ENCODE measurements at regions not wholly inside any gene's neighbourhood (a gene's known extent, or its start where the extent isn't known, plus 50 kb on each side); places are given as distances from the start of the nearest gene placed in this dataset.

DNA sequence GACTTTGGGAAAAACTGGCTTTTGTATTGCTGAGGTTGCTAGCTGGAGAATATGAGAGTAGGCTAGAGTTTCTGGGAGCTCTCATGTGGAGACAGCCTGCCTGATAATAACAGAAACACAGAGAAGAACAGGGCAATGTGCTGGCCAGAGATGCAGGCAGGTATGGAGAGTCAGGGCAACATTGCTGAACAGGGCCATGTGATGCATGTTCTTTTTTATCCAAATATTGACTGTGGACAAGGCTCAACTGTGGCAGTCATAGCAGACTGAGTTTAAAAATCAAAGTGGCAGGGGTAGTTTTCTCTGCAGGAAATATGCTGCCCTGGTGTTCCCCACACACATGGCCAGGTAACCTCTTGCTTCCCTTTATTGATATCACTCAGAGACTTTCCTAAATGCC lies 381.1 kb downstream of the RASEF start:
- peak; percentile 48 for DNase-seq (ENCODE audit: low read depth)
- TF ChIP-seq, protein P1, sequence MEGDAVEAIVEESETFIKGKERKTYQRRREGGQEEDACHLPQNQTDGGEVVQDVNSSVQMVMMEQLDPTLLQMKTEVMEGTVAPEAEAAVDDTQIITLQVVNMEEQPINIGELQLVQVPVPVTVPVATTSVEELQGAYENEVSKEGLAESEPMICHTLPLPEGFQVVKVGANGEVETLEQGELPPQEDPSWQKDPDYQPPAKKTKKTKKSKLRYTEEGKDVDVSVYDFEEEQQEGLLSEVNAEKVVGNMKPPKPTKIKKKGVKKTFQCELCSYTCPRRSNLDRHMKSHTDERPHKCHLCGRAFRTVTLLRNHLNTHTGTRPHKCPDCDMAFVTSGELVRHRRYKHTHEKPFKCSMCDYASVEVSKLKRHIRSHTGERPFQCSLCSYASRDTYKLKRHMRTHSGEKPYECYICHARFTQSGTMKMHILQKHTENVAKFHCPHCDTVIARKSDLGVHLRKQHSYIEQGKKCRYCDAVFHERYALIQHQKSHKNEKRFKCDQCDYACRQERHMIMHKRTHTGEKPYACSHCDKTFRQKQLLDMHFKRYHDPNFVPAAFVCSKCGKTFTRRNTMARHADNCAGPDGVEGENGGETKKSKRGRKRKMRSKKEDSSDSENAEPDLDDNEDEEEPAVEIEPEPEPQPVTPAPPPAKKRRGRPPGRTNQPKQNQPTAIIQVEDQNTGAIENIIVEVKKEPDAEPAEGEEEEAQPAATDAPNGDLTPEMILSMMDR (IDR thresholded peaks at IDR 0.05; ENCODE audit: control insufficient read depth, extremely low read depth, insufficient read depth) = no peak
- H3K4me3 ChIP-seq (ENCODE audit: low read depth, low read length) = no peak overlapping the region

DNA sequence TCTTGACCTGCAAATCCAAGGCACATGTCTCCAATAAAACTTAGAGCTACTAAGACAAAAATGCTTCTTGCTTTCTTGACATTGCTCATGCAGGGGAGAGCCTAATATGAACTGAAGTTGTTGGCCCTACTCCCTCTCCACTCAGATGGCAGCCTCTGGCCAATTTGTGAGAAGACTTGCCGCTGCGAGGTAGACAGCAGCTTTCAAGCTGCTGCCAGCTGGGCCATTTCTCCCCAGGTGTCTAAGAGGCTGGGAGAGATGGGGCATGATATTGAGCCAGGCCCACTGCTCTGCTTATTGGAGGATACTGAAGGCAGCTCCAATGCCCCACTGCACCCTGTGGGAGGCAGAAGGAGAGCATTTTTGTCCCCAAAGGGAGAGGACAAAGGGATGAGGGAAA lies 380.5 kb downstream of the RASEF start:
- no peak overlapping the region for H3K4me3 ChIP-seq (ENCODE audit: low read depth, low read length)
- DNase-seq (ENCODE audit: low read depth) = no peak
- TF ChIP-seq, protein P1 (IDR thresholded peaks at IDR 0.05; ENCODE audit: control insufficient read depth, extremely low read depth, insufficient read depth) = no peak

DNA sequence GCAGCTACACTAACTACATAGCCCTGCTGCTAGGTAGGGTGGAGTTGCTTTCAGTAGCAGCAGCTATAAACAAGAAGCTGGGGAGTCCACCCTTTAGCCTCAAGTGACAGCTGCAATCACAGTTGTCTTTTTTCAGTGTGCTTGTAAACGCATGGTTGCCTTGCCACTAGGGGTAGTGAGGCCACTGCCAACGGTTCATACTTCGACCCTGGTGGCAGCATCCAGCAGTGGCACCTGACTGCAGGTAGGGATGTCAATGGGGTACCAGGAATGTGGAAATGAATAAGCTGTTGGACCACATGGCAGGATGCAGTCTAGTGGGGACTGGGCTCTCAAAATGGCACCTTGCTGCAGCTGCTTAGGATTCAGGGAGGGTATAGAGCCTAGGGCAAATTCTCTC lies 367.2 kb downstream of the RASEF start:
- H3K4me3 ChIP-seq (ENCODE audit: low read depth, low read length) = no peak overlapping the region
- no peak for DNase-seq (ENCODE audit: low read depth)
- TF ChIP-seq, protein P1 (IDR thresholded peaks at IDR 0.05; ENCODE audit: control insufficient read depth, extremely low read depth, insufficient read depth) = no peak

DNA sequence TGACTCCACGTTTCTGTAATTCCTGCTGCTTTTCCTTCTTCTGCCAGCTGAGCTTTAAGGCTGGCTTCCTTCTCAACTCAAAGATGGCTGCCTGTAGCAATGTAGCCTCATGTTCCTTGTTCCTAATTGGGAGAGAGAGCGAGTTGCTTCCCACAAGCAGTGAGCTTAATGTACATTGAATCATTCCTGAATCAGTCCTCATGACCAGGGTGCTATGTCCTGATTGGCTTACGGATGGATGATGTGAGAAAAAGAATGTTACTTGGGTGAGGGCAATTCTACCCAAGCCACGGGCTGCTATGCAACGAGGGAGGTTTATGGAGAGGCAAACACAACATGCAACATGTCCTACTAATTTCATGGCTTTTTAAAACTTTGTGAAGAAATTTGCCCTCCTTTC lies 356.2 kb downstream of the RASEF start:
- no peak for DNase-seq (ENCODE audit: low read depth)
- no peak overlapping the region for H3K4me3 ChIP-seq (ENCODE audit: low read depth, low read length)
- TF ChIP-seq, protein P1 (IDR thresholded peaks at IDR 0.05; ENCODE audit: control insufficient read depth, extremely low read depth, insufficient read depth) = no peak

DNA sequence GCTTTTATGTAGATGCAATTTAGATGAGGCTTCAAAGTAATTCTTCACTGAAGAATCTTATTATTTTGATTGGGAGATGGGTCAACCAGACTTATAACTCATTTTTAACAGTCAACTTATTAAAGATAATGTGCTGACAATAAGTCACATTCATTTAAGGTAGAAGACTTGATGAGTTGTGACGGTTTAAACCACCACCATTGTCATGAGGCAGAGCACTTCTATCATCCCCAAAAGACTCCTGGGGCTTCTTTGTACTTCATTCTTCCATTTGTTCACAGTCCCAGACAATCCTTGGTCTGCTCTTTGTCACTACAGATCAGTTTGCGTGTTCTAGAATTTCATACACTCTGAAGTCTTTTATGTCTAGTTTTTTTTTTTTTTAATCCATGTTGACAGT lies 346.1 kb downstream of the RASEF start:
- H3K4me3 ChIP-seq (ENCODE audit: low read depth, low read length) = no peak overlapping the region
- TF ChIP-seq, protein P1 (IDR thresholded peaks at IDR 0.05; ENCODE audit: control insufficient read depth, extremely low read depth, insufficient read depth) = no peak
- no peak for DNase-seq (ENCODE audit: low read depth)

DNA sequence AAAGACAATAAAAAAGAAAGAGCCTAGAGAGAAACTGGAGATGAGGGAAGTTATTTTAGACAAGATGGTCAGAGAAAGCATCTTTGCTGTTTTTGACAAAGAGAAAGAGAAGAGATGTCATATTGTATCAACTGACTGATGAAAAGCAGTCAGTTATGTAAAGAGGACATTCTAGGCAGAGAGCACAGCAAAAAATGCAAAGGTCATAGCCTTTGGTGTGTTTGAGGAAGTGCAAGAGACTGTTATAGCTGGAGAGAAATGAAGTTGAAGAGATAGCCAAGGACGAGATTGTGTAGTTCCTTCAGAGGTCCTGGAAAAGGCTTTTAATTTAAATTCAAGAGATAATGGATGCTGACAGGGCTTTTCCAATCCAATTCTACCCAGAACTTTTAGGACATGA lies 342.4 kb downstream of the RASEF start:
- no peak for DNase-seq (ENCODE audit: low read depth)
- H3K4me3 ChIP-seq (ENCODE audit: low read depth, low read length) = no peak overlapping the region
- TF ChIP-seq, protein P1 (IDR thresholded peaks at IDR 0.05; ENCODE audit: control insufficient read depth, extremely low read depth, insufficient read depth) = no peak

DNA sequence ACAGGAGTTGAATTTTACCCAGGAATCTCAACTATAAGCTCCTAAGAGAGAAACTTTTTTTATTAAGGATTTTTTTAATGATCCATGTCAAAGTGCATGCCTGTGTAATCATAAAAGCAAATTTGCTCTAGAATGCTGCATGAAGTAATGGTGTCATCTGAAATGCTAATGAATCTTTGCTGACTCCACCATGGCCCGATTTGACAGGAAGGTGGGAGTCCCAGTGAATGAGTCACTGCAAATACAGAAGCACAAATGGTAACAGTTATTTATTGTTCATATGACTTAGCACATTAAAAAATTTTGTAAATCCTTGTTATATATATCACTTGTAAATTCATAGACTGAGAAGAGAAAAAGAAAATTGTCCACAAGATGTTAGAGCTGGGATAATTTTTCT lies 341.3 kb downstream of the RASEF start:
- DNase-seq (ENCODE audit: low read depth) = peak; percentile 76
- H3K4me3 ChIP-seq (ENCODE audit: low read depth, low read length) = no peak overlapping the region
- TF ChIP-seq, protein P1 (IDR thresholded peaks at IDR 0.05; ENCODE audit: control insufficient read depth, extremely low read depth, insufficient read depth) = no peak
